ENCODE measurements at regions not wholly inside any gene's neighbourhood (a gene's known extent, or its start where the extent isn't known, plus 50 kb on each side); places are given as distances from the start of the nearest gene placed in this dataset.
"Not testable (repeated sequence)": the region's sequence is repeated elsewhere in the genome, so short reads cannot be mapped to it uniquely, and the experiment has no call there.

- in situ Hi-C loops (cut with MboI; ENCODE audit: low sequenced_read_pairs, unreplicated experiment), result no loop called here
- no peak for TF ChIP-seq CTCF (IDR thresholded peaks at IDR 0.05; ENCODE audit: borderline replicate concordance, control extremely low read depth, extremely low read depth, insufficient read depth, missing control alignments)
- no peak for DNase-seq (ENCODE audit: low spot score)
Observed at GRCh38 chr7:146057958-146058357, 58.6 kb upstream of the CNTNAP2 start.

GRCh38 chr7:146054909-146055308 is 61.7 kb upstream of the CNTNAP2 start:
- DNase-seq (ENCODE audit: low spot score), result no peak
- in situ Hi-C loops (cut with MboI; ENCODE audit: low sequenced_read_pairs, unreplicated experiment), result no loop called here
- TF ChIP-seq CTCF (IDR thresholded peaks at IDR 0.05; ENCODE audit: borderline replicate concordance, control extremely low read depth, extremely low read depth, insufficient read depth, missing control alignments), result no peak

- TF ChIP-seq CTCF (IDR thresholded peaks at IDR 0.05; ENCODE audit: borderline replicate concordance, control extremely low read depth, extremely low read depth, insufficient read depth, missing control alignments), result no peak
- in situ Hi-C loops (cut with MboI; ENCODE audit: low sequenced_read_pairs, unreplicated experiment), result no loop called here
- DNase-seq (ENCODE audit: low spot score), result no peak
Observed at GRCh38 chr7:146053492-146053891, 63.1 kb upstream of the CNTNAP2 start.

GRCh38 chr7:146043310-146043709 is 73.3 kb upstream of the CNTNAP2 start:
- DNase-seq (ENCODE audit: low spot score); in situ Hi-C loops (cut with MboI; ENCODE audit: low sequenced_read_pairs, unreplicated experiment): not testable (repeated sequence)

- TF ChIP-seq CTCF (IDR thresholded peaks at IDR 0.05; ENCODE audit: borderline replicate concordance, control extremely low read depth, extremely low read depth, insufficient read depth, missing control alignments), result no peak
- in situ Hi-C loops (cut with MboI; ENCODE audit: low sequenced_read_pairs, unreplicated experiment), result no loop called here
- DNase-seq (ENCODE audit: low spot score), result no peak
Observed at GRCh38 chr7:146028251-146028750, 88.3 kb upstream of the CNTNAP2 start.

GRCh38 chr7:146027243-146027642 is 89.4 kb upstream of the CNTNAP2 start:
- TF ChIP-seq CTCF (IDR thresholded peaks at IDR 0.05; ENCODE audit: borderline replicate concordance, control extremely low read depth, extremely low read depth, insufficient read depth, missing control alignments), result no peak
- in situ Hi-C loops (cut with MboI; ENCODE audit: low sequenced_read_pairs, unreplicated experiment), result no loop called here
- no peak for DNase-seq (ENCODE audit: low spot score)

- no peak for DNase-seq (ENCODE audit: low spot score)
- TF ChIP-seq CTCF (IDR thresholded peaks at IDR 0.05; ENCODE audit: borderline replicate concordance, control extremely low read depth, extremely low read depth, insufficient read depth, missing control alignments), result no peak
- in situ Hi-C loops (cut with MboI; ENCODE audit: low sequenced_read_pairs, unreplicated experiment), result no loop called here
Observed at GRCh38 chr7:146022776-146023175, 93.8 kb upstream of the CNTNAP2 start.

GRCh38 chr7:146019041-146020004 is 97.3 kb upstream of the CNTNAP2 start:
- in situ Hi-C loops (cut with MboI; ENCODE audit: low sequenced_read_pairs, unreplicated experiment); DNase-seq (ENCODE audit: low spot score): not testable (repeated sequence)

GRCh38 chr7:146017366-146017765 is 99.2 kb upstream of the CNTNAP2 start:
- in situ Hi-C loops (cut with MboI; ENCODE audit: low sequenced_read_pairs, unreplicated experiment), result not testable (repeated sequence)

GRCh38 chr7:146014154-146014553 is 102.4 kb upstream of the CNTNAP2 start:
- DNase-seq (ENCODE audit: low spot score); in situ Hi-C loops (cut with MboI; ENCODE audit: low sequenced_read_pairs, unreplicated experiment): not testable (repeated sequence)

More at GRCh38 chr7:146017366-146017765, 99.2 kb upstream of the CNTNAP2 start:
- DNase-seq (ENCODE audit: low spot score), result not testable (repeated sequence)
